ENCODE measurements at regions not wholly inside any gene's neighbourhood (a gene's known extent, or its start where the extent isn't known, plus 50 kb on each side); places are given as distances from the start of the nearest gene placed in this dataset.

DNA sequence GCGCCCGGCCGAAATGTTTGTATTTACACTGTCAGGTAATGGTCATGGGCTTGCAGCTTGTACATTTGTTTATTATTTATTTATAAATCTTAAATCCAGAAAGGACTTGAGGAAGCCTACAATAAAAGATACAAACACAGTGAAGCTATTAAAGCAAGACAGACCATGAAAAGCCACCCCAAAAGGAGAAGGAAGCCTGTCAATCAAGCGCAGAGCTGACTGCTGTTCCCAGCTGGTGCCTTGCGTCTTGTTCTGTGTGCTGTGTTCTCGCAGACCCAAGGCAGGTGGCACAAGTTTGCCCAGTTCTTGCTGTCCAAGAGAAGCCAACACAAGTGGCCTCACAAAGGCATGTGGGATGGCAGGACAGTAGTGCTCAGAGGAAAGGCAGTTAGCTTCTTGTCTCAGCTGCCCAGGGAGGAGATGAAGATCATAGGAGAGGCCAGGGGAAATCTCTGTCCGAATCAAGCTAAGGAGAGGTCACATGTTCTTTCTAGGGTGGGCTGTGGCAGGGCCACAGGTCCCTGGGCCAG lies 73.2 kb downstream of the SLC25A47 start:
- in situ Hi-C loops (cut with HindIII; ENCODE audit: low pct_unique_long_range_greater_than_20kb, low sequenced_read_pairs), result no loop called here
- DNase-seq (ENCODE audit: low read depth), result no peak

DNA sequence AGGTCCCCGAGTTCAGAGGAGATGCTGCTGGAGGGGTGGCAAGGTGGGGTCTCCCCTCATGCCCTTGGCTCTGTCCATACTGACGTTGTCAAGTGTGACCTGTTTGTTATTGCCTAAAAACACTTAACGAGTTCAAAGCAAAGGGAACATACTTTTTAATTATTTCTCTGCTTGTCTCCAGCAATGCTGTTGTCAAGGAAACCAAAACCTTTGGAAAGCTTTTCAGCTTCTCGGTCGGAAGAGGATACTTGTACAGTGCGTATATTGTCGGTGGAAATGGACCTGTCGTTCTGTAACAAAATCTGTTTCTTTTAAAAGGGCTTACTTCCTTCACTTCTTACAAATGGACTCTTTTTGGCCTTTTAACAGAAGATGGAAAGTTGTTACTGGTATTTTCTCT lies 73.9 kb downstream of the SLC25A47 start:
- in situ Hi-C loops (cut with HindIII; ENCODE audit: low pct_unique_long_range_greater_than_20kb, low sequenced_read_pairs), result no loop called here
- no peak for DNase-seq (ENCODE audit: low read depth)

- in situ Hi-C loops (cut with HindIII; ENCODE audit: low pct_unique_long_range_greater_than_20kb, low sequenced_read_pairs), result no loop called here
- DNase-seq (ENCODE audit: low read depth), result peak; percentile 68
Measured at GRCh38 chr14:100398044-100398443, 74.9 kb downstream of the SLC25A47 start.

DNA sequence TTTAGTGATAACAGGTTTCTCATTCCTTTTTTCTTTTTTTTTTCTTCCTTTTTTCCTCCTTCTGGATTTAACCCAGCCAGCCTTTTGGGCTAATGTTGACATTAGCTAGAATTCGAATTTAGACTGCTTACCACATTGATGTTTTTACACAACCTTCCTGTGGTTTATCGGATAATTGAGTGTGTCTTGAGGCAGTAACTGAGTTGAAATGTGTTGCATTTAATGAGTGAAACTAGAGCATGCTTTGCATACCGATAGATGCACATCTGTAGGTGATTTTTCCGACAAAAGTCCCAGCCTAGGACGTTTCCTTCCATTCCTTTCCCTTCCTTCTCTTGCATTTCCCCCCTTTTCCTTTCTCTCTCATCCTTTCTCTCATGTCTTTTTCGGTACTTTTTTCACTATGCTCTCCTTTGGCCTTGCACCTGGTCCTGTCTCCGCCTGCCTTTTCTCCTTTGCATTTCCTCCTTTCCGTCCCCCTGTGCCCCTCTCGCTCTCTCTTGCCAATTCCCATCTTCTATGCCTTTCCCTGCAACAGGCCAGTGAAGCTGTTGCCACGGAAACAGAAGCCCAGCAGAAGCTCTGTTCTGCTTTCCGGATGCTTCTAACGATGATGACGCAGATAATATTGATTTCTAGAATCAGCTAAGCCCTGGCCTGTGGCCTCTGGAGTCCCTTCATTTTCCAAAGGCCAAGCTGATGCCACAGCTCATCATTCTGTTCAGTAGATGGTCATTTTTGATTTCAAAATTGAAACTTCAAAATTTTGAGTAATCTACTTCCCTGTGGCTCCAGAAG lies 76.1 kb downstream of the SLC25A47 start:
- no peak for DNase-seq (ENCODE audit: low read depth)
- in situ Hi-C loops (cut with HindIII; ENCODE audit: low pct_unique_long_range_greater_than_20kb, low sequenced_read_pairs), result no loop called here

DNA sequence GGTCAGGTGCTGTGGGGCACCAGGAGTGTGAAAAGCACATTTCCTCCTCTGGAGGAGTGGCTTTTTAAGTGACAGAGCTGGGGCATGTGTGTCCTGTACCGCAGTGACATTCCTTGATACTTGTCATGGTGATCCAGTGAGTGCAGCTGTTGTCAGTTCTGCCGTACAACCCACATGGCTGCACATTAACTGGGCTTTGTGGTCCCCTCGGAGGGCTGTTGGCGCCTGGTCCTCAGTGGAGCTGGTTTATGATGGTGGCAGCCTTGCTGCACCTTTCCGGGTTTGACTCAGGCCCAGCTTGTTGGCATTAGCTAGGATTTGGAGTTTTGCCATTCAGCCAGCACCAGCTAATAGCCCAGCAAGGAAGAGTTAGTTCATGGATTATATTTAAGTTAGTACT lies 77.0 kb downstream of the SLC25A47 start:
- in situ Hi-C loops (cut with HindIII; ENCODE audit: low pct_unique_long_range_greater_than_20kb, low sequenced_read_pairs), result loop anchor here (25.0 kb wide), 1 partner anchor 262 kb away; no protein-coding TSS in a partner anchor
- DNase-seq (ENCODE audit: low read depth), result no peak

DNA sequence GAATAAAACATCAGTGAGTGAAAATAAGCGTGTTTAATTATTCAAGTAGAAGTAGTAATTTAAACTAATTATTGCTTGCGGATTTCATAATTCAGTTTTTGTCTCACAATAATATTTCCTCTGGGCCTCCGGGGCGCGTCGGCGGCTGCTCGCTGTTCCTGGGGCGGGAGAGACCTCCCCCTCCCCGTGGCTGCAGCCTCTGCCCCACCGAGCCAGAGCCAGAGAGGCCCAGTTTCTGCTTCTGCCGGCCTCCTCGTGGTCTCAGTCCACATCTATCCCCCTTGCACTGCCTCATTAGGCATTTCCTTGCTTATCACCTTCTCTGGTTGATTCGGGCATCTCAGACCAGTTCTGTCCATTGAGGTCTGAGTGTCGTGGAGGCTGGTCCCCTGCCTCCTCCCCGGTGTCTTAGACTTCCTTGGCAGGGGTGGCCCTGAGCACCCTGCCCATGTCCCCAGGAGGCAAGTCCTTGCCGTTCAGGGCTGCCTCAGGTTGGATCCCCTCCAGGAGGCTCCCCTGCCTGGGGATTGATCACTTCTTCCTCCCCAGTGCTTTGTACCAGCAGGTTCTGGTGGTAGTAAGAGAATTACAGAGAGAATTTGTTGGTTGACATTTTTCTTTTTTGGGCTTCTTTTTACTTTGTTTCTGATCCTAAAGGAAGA lies 78.0 kb downstream of the SLC25A47 start:
- in situ Hi-C loops (cut with HindIII; ENCODE audit: low pct_unique_long_range_greater_than_20kb, low sequenced_read_pairs), result loop anchor here (25.0 kb wide), 1 partner anchor 261 kb away; no protein-coding TSS in a partner anchor
- DNase-seq (ENCODE audit: low read depth), result no peak

GRCh38 chr14:100401792-100402191 lies 78.7 kb downstream of the SLC25A47 start:
- DNase-seq (ENCODE audit: low read depth), result no peak
- in situ Hi-C loops (cut with HindIII; ENCODE audit: low pct_unique_long_range_greater_than_20kb, low sequenced_read_pairs), result loop anchor here (25.0 kb wide), 1 partner anchor 261 kb away; no protein-coding TSS in a partner anchor

GRCh38 chr14:100402631-100403030 lies 79.5 kb downstream of the SLC25A47 start:
- DNase-seq (ENCODE audit: low read depth), result no peak
- in situ Hi-C loops (cut with HindIII; ENCODE audit: low pct_unique_long_range_greater_than_20kb, low sequenced_read_pairs), result loop anchor here (25.0 kb wide), 1 partner anchor 260 kb away; no protein-coding TSS in a partner anchor

DNA sequence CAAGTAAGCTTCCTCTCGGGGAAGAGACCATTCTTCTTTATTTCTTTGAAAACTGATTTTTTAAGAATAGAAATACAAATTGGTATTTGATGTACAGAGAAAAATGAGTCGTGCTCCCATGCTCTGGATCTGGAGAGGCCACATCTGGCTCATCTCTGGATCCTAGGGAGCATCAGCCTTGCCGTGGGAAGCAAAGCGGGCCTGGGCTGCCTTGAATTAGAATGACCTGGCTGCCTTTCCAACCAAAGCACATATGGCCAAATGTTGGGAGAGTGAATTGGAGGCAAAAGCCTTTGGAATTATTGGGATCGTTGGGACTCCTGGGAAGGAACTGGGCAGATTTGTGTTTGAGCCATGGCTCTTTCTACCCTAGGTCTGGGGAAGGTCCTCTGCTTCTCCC lies 80.0 kb downstream of the SLC25A47 start:
- in situ Hi-C loops (cut with HindIII; ENCODE audit: low pct_unique_long_range_greater_than_20kb, low sequenced_read_pairs), result loop anchor here (25.0 kb wide), 1 partner anchor 259 kb away; no protein-coding TSS in a partner anchor
- no peak for DNase-seq (ENCODE audit: low read depth)

DNA sequence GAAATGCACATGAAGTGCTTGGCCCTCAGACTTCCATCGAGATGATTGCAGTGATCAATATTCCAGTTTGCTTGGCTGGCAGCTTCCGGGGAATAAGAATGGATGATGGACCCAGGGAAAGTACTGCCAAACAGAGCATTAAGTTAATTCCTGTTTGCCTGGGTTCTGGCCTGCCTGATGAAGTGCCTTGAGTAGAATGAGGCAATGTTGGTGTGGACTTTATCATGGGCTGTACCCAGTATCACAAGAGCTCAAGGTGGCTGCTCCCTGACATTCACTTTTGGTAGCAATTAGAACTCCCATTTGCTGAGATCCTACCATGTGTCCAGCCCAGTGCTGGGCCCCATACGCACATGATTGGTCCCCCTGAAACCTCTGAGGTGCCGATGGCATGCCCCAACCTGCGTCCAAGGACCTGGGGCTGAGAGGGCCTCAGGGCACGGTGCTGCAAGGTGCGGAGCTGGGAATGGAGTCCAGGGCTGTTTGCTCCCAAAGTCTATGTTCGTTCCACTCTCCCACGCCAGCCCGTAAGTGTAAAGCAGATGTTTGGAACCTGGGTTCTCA lies 80.7 kb downstream of the SLC25A47 start:
- in situ Hi-C loops (cut with HindIII; ENCODE audit: low pct_unique_long_range_greater_than_20kb, low sequenced_read_pairs), result loop anchor here (25.0 kb wide), 1 partner anchor 258 kb away; no protein-coding TSS in a partner anchor
- no peak for DNase-seq (ENCODE audit: low read depth)

DNA sequence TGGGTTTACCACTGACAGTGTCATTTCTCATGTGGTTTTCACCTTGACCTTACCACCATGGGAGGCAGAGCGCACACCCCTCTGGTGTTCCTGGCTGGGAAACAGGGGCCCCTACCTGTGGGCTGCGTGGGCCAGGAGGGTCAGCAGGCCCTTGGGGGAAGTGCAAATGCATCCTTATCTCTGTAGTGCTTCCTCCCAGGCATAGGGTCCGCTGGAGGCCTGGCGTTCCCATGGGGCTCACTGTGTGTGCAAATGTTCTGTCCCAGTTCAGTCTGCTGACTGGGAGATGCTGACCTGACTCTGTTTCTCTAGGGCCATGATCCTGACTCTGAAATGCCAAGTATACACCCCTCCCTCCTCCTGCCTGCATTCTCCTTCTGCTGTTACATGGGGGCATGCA lies 81.3 kb downstream of the SLC25A47 start:
- in situ Hi-C loops (cut with HindIII; ENCODE audit: low pct_unique_long_range_greater_than_20kb, low sequenced_read_pairs), result loop anchor here (25.0 kb wide), 1 partner anchor 258 kb away; no protein-coding TSS in a partner anchor

GRCh38 chr14:100405760-100406455 lies 82.8 kb downstream of the SLC25A47 start:
- in situ Hi-C loops (cut with HindIII; ENCODE audit: low pct_unique_long_range_greater_than_20kb, low sequenced_read_pairs), result loop anchor here (25.0 kb wide), 1 partner anchor 256 kb away; no protein-coding TSS in a partner anchor
- no peak for DNase-seq (ENCODE audit: low read depth)

More for the DNA sequence above, 81.3 kb downstream of the SLC25A47 start:
- no peak for DNase-seq (ENCODE audit: low read depth)

DNA sequence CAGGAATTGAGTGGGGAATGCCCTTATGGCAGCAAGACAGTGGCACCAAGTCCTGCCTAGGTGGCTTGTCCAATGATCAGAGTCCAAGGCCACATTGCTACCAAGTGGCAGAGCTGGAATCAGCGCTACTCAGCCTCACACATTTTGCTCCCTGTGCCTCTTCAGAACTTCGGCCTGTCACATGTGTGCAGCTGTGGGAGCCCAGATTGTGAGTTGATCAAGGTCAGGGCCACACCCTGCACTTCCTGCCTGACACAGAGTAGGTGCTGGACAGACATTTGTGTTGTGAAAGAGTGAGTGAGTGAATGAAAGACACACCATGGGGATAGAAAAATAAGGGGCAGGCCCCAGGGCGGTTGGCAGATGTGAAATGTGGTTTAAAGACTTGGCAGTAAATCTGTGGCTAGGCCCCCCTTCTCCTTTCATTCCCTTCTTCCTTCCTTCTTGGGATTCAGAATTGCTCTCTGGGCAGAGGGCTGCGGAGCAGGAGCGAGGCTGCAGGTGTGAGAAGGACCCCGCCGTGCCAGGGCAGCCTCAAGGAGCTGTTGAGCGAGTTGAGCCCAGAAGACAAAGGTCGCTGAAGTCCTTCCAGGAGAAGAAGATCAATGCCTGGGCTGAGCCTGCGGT lies 83.5 kb downstream of the SLC25A47 start:
- no peak for DNase-seq (ENCODE audit: low read depth)
- in situ Hi-C loops (cut with HindIII; ENCODE audit: low pct_unique_long_range_greater_than_20kb, low sequenced_read_pairs), result loop anchor here (25.0 kb wide), 1 partner anchor 256 kb away; no protein-coding TSS in a partner anchor

- in situ Hi-C loops (cut with HindIII; ENCODE audit: low pct_unique_long_range_greater_than_20kb, low sequenced_read_pairs), result loop anchor here (25.0 kb wide), 1 partner anchor 255 kb away; no protein-coding TSS in a partner anchor
- DNase-seq (ENCODE audit: low read depth), result no peak
Measured at GRCh38 chr14:100407376-100408102, 84.4 kb downstream of the SLC25A47 start.

DNA sequence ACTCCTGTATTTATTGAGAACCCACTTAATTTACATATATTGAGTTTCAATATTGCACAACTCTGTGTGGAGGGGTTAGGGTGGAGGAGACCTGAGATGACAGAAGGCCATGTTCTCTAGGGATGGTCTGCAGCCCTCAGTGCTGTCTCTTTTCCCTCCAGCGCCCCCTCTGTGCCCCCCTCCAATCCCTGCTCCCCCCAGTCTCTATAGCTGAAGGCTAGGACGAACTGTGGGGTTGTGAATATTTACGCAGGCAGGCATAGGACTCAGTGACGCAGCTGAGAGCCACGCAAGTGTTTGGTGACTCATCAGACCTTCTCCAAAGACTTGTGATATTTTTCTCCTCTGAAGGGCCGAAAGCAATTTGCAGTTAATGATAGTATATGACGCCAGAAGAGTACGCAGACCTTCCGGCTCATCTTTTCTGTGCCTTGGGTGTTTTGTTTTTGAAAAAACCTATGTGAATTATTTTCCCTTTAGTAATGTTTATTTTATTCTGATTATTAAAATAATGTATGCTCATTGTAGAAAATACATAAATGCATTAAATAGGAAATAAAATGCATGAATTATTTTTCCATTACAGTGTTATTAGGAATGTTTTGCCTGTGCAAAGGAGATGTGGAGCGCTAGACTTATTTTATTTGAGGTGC lies 85.3 kb downstream of the SLC25A47 start:
- peak; percentile 61 for DNase-seq (ENCODE audit: low read depth)
- in situ Hi-C loops (cut with HindIII; ENCODE audit: low pct_unique_long_range_greater_than_20kb, low sequenced_read_pairs), result loop anchor here (25.0 kb wide), 1 partner anchor 254 kb away; no protein-coding TSS in a partner anchor

DNA sequence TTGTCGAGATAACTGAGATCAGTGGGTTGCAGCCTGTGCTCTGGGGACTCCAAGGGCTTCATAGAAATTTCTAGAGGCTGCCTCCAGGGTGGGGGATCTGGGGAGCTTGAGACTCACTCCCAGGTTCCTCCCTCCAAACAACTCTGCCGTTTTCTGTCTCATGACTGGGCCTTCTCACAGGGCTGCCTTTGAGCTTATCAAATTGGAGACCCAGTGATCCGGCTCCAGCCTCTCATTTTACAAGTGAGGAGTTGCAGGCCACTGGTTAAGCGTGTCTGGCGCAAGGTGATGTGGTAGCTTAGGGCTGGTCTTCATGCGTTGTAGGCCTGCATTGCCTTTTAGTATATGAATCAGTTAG lies 85.8 kb downstream of the SLC25A47 start:
- DNase-seq (ENCODE audit: low read depth), result no peak
- in situ Hi-C loops (cut with HindIII; ENCODE audit: low pct_unique_long_range_greater_than_20kb, low sequenced_read_pairs), result loop anchor here (25.0 kb wide), 1 partner anchor 253 kb away; no protein-coding TSS in a partner anchor

Data from Caki2 (cell line).